HEK293T (cell line): ENCODE measurements at regions not wholly inside any gene's neighbourhood (a gene's known extent, or its start where the extent isn't known, plus 50 kb on each side); places are given as distances from the start of the nearest gene placed in this dataset.

Source experiments
- CTCF ChIA-PET: fragments of 350-600 bp; formaldehyde crosslinking; extraction: SDS; loops from one replicate; lab custom pipeline; 2021; ENCODE audit warnings: antibody characterized with exemption, inconsistent platforms; lab: Yijun Ruan, JAX
- POLR2A ChIA-PET: fragments of 350-600 bp; formaldehyde crosslinking; extraction: SDS; loops from one replicate; lab custom pipeline; 2020; ENCODE audit warnings: antibody characterized with exemption, inconsistent platforms; lab: Yijun Ruan, JAX
- DNase-seq: peaks from one replicate; pipeline ENCODE4 v3.0.0; 2012; ENCODE audit warnings: mixed read lengths; ENCODE audit errors: extremely low spot score
- ARNT ChIP-seq: fragments of 450-650 bp; IDR thresholded peaks from 2 replicates; pipeline ENCODE4 v1.6.1; 2017; ENCODE audit warnings: mild to moderate bottlenecking
- BHLHE40 ChIP-seq: fragments of 450-650 bp; IDR thresholded peaks from 2 replicates; pipeline ENCODE4 v1.6.1; 2016; ENCODE audit warnings: mild to moderate bottlenecking, moderate library complexity, borderline replicate concordance
- CTBP1 ChIP-seq: fragments of 450-650 bp; IDR thresholded peaks from 2 replicates; pipeline ENCODE4 v1.6.1; 2016; ENCODE audit warnings: borderline replicate concordance
- ELF4 ChIP-seq: fragments of 450-650 bp; IDR thresholded peaks from 2 replicates; pipeline ENCODE4 v1.6.1; 2017; ENCODE audit warnings: antibody characterized with exemption
- FOXA1 ChIP-seq: fragments of 450-650 bp; IDR thresholded peaks from 2 replicates; pipeline ENCODE4 v1.6.1; 2016; ENCODE audit warnings: mild to moderate bottlenecking
- FOXK2 ChIP-seq: fragments of 450-650 bp; IDR thresholded peaks from 2 replicates; pipeline ENCODE4 v1.6.1; 2016; ENCODE audit warnings: mild to moderate bottlenecking
- FOXM1 ChIP-seq: fragments of 450-650 bp; IDR thresholded peaks from 2 replicates; pipeline ENCODE4 v1.6.1; 2017; ENCODE audit warnings: mild to moderate bottlenecking, borderline replicate concordance
- HDGF ChIP-seq: fragments of 450-650 bp; IDR thresholded peaks from 2 replicates; pipeline ENCODE4 v1.6.1; 2017; ENCODE audit warnings: antibody characterized with exemption, borderline replicate concordance
- L3MBTL2 ChIP-seq: fragments of 450-650 bp; conservative IDR thresholded peaks from 2 replicates; pipeline ENCODE4 v1.6.1; 2016; ENCODE audit warnings: mild to moderate bottlenecking
- LEF1 ChIP-seq: fragments of 450-650 bp; IDR thresholded peaks from 2 replicates; pipeline ENCODE4 v1.6.1; 2017; ENCODE audit warnings: mild to moderate bottlenecking, borderline replicate concordance
- NFRKB ChIP-seq: fragments of 450-650 bp; IDR thresholded peaks from 2 replicates; pipeline ENCODE4 v1.6.1; 2016; ENCODE audit warnings: mild to moderate bottlenecking, moderate library complexity
- PKNOX1 ChIP-seq: fragments of 450-650 bp; IDR thresholded peaks from 2 replicates; pipeline ENCODE4 v1.6.1; 2016
- SP1 ChIP-seq: fragments of 450-650 bp; IDR thresholded peaks from 2 replicates; pipeline ENCODE4 v1.6.1; 2017
- SUZ12 ChIP-seq: fragments of 450-650 bp; IDR thresholded peaks from 2 replicates; pipeline ENCODE4 v1.6.1; 2016; ENCODE audit warnings: mild to moderate bottlenecking
- TARDBP ChIP-seq: fragments of 450-650 bp; IDR thresholded peaks from 2 replicates; pipeline ENCODE4 v1.6.1; 2016
- ZNF384 ChIP-seq: fragments of 450-650 bp; IDR thresholded peaks from 2 replicates; pipeline ENCODE4 v1.6.1; 2016

- POLR2A ChIA-PET, result no interaction called here
Measured at GRCh38 chr6:80940976-80941375, 811.5 kb downstream of the TENT5A start.

GRCh38 chr6:80940571-80940970 lies 811.9 kb downstream of the TENT5A start:
- TF ChIP-seq L3MBTL2, result no peak
- TF ChIP-seq ZNF384, result no peak
- no peak for TF ChIP-seq SUZ12
- TF ChIP-seq NFRKB, result no peak
- TF ChIP-seq CTBP1, result no peak
- TF ChIP-seq SP1, result no peak
- TF ChIP-seq HDGF, result no peak
- no peak for TF ChIP-seq FOXK2
- TF ChIP-seq FOXA1, result no peak
- no peak for TF ChIP-seq TARDBP
- TF ChIP-seq BHLHE40, result no peak
- TF ChIP-seq LEF1, result no peak
- no peak for TF ChIP-seq ELF4
- no peak for TF ChIP-seq ARNT
- DNase-seq, result no peak
- CTCF ChIA-PET, result no interaction called here
- POLR2A ChIA-PET, result no interaction called here

More at GRCh38 chr6:80940976-80941375, 811.5 kb downstream of the TENT5A start:
- no peak for TF ChIP-seq SUZ12
- no peak for DNase-seq
- CTCF ChIA-PET, result no interaction called here

GRCh38 chr6:80939898-80940297 lies 812.6 kb downstream of the TENT5A start:
- TF ChIP-seq ELF4 (no peak), HDGF (no peak), PKNOX1 (no peak), ARNT (no peak), ZNF384 (no peak), L3MBTL2 (no peak), BHLHE40 (no peak), SUZ12 (no peak), FOXA1 (no peak), TARDBP (no peak), NFRKB (no peak), FOXM1 (no peak), FOXK2 (no peak), SP1 (no peak), LEF1 (no peak)
- CTCF ChIA-PET, result no interaction called here
- POLR2A ChIA-PET, result no interaction called here

GRCh38 chr6:80939480-80939879 lies 813.0 kb downstream of the TENT5A start:
- ChIA-PET POLR2A (no interaction called here), CTCF (no interaction called here)
- DNase-seq, result no peak
- no peak for TF ChIP-seq ELF4
- TF ChIP-seq BHLHE40, result no peak
- no peak for TF ChIP-seq FOXM1

More at GRCh38 chr6:80939898-80940297, 812.6 kb downstream of the TENT5A start:
- DNase-seq, result no peak

- no peak for DNase-seq
- POLR2A ChIA-PET, result no interaction called here
- CTCF ChIA-PET, result no interaction called here
- TF ChIP-seq SUZ12 (no peak), BHLHE40 (no peak), FOXA1 (no peak)
Measured at GRCh38 chr6:80938131-80938530, 814.4 kb downstream of the TENT5A start.

- CTCF ChIA-PET, result no interaction called here
- DNase-seq, result no peak
- TF ChIP-seq PKNOX1 (no peak), NFRKB (no peak), ZNF384 (no peak), BHLHE40 (no peak), L3MBTL2 (no peak), ELF4 (no peak), HDGF (no peak), SP1 (no peak), FOXA1 (no peak), SUZ12 (no peak), FOXM1 (no peak), LEF1 (no peak), CTBP1 (no peak), TARDBP (no peak), FOXK2 (no peak), ARNT (no peak)
- POLR2A ChIA-PET, result no interaction called here
Measured at GRCh38 chr6:80932359-80932758, 820.1 kb downstream of the TENT5A start.

- TF ChIP-seq FOXM1 (no peak), FOXK2 (no peak), LEF1 (no peak), L3MBTL2 (no peak), ARNT (no peak), SP1 (no peak), NFRKB (no peak), TARDBP (no peak), PKNOX1 (no peak), FOXA1 (no peak), BHLHE40 (no peak), ELF4 (no peak), HDGF (no peak), ZNF384 (no peak), SUZ12 (no peak), CTBP1 (no peak)
- ChIA-PET CTCF (no interaction called here), POLR2A (no interaction called here)
- no peak for DNase-seq
Measured at GRCh38 chr6:80930376-80930775, 822.1 kb downstream of the TENT5A start.
